Stimulated activated CD8-positive, alpha-beta memory T cell treated with anti-CD3 and anti-CD28 coated beads, Interleukin-12 subunit alpha, Interleukin-12 subunit beta, amount 100 ng/mL, for 24 hours (primary cell): ENCODE measurements at regions not wholly inside any gene's neighbourhood (a gene's known extent, or its start where the extent isn't known, plus 50 kb on each side); places are given as distances from the start of the nearest gene placed in this dataset.

ENCODE experiments used
- DNase-seq: peaks from one replicate; pipeline ENCODE4 v3.0.0-alpha.2; 2020; ENCODE audit errors: extremely low read depth

DNA sequence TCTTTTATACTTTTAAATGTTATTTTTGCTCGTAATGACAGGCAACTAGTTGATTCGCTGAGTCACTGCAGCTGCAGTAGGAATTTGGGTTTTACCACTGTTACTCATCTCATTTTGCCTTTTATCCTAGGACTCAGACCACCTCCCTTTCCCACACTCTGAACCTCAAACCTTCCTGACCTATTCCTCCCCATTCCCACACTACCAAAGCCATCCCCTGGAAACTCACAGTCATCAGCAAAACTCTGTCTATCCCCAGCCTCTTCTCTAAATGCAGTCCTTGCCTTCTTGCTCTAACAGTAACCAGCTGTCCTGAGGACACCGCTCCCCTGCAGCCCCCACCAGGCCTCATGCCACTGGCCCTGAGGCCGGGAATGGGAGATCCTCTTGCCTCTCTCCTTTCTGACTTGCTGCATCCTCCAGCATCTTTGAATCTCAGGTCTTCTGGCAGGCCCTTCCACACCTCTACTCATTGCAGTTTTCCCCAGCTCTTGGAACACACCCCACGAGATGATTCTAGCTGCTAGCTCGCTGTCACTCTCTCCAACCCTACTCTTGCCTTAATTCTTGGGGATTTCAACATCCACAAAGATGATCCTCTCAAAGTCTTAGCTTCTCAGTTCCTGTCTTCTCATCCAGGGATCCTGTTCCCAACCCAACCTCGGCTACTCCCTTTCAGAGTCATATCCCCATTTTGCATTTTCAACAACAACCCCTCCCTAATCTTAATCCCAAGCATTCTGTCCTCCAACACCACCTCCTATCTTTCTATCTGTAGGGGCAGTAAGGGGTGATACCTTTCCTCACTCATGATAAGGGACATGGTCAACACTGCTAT, 55.9 kb upstream of the C3orf80 start:
- no peak for DNase-seq

DNA sequence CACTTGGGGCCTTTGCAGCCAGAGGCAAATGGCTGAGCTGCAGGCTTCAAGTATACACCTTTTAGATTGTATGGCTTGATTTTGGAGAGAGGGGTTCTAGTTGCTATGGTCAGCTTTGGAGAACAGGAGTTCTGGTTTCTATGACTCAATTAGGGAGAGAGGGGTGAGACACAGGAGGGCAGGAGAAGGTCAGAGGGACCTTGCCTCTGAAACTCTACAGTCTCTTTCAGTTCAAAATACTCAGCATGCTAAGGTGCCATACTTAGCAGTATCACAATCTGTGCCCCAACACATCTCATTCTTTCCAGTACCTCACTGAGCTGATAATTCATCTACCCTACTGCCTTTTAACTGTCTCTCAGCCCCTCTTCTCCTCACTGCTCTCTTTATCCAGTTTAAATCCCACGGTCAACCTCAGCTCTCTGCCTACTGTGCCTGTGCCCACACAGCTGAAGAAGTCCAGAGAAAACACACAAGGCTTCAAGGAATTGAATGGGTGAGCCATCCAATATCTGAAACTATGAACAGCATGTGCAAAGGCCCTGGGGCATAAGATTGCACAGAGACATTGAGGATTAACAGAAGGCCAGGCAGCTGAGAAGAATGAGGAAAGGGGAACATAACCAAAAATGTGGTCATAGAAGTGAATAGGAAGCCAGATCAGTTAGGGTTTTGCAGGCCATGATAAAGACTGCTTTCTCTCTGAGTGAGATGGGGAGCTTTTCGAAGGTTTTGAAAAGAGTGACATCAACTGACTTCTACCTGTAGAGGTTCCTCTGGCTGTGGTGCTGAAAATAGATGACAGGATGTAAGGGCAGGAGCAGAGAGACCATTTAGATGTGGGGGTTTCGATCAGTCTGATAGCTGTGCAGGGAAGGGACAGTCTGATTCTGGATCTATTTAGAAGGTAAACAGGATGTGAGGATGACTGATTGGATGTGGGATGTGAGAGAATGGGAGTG, 54.5 kb upstream of the C3orf80 start:
- DNase-seq, result no peak

DNA sequence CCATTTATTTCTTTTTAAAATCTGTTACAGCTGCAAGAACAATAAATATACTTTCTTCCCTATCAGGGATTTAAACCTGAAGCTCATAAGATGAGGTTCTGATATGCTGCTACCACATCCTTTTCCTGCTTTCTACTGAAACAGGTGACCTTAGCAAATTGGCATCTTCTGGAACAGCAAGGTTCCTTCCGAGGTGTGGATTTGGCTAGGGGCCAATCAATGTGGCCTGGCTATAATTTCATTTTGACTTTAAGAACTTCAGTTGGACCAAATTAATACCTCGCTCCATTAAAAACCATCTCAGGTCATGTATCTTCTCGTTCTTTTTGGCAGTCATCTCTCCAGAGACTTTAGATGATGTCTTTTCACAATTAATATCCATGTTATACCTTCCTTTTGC, 53.4 kb upstream of the C3orf80 start:
- DNase-seq, result no peak

DNA sequence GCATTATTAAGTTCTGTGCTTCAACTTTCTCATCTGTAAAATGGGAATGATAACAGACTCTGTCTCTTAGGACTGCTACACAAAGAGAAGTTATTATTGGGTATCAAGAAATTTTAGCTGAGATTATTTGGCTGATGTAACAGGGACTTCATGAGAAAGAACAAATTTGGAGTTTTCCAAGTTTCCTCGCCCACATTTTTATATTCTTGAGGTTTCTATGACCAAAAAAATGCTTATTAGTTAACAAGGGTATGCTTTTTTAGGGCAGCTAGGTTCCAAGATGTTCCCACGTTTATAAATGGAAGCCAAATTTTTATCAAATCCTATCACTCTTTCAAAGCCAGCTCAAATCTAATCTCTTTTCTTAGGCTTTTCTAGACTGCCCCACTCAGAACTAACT, 50.6 kb upstream of the C3orf80 start:
- DNase-seq, result no peak
